NAMALWA (cell line): ENCODE measurements at regions not wholly inside any gene's neighbourhood (a gene's known extent, or its start where the extent isn't known, plus 50 kb on each side); places are given as distances from the start of the nearest gene placed in this dataset.
"Not testable (repeated sequence)": the region's sequence is repeated elsewhere in the genome, so short reads cannot be mapped to it uniquely, and the experiment has no call there.

ENCODE experiments used
- DNase-seq: peaks from one replicate; pipeline ENCODE4 v3.0.0-alpha.2; 2015; ENCODE audit warnings: low spot score

DNA sequence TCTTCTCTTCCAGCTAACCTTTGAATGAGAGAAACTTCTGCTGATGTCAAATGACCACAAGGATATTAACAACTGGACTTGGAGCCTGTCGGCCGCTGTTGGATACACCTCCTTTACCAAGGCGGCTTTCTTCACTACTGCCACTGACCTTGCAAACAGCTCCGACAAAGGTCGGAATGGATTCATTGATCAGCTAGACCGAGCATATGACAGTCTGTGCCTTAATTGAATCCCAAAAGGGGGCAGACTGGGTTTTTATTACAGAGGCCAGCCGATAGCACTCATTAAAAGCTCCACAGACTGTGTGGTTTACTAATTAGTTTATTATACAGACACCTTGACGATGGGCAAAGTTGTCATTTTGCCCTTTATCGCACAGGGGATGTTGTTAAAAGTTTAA is 394.5 kb downstream of the RERGL start:
- DNase-seq = no peak

DNA sequence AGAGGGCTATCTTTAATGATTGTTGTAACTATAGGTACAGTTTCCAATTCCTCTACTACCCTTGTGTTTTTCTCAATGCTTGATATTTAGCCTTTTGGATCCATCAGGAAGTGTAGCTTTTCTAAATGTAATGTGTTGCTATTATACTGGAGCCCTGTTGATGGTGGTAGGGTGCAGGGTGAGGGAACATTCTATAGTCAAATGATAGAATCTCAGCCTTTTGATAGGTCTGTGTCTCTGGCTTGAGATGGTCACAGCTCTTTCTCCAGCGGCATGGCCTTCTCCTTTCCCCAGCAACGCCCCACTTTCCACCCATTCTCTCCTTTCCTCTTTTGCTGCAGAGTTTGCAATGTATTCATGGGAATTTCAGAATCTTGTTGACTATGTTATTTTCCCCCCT is 398.6 kb downstream of the RERGL start:
- no peak for DNase-seq

DNA sequence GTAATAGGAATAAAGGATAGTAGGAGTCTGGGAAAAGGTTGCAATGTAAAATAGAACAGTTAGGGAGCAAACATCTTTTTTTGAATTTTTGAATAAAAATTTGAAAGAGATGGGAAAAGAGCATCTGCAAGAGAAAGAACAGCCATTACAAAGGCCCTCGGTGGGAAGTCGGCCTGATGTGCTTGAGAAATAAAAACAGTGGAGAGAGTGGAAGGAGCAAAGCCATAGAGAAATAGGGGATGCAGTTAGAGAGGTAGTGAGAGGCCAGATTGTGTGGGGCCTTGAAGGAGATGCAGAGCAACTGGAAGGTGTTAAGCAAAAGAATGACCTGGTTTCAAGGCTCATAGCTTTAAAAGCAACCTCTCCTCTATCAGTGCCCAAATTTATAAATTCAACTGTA is 409.8 kb downstream of the RERGL start:
- no peak for DNase-seq

DNA sequence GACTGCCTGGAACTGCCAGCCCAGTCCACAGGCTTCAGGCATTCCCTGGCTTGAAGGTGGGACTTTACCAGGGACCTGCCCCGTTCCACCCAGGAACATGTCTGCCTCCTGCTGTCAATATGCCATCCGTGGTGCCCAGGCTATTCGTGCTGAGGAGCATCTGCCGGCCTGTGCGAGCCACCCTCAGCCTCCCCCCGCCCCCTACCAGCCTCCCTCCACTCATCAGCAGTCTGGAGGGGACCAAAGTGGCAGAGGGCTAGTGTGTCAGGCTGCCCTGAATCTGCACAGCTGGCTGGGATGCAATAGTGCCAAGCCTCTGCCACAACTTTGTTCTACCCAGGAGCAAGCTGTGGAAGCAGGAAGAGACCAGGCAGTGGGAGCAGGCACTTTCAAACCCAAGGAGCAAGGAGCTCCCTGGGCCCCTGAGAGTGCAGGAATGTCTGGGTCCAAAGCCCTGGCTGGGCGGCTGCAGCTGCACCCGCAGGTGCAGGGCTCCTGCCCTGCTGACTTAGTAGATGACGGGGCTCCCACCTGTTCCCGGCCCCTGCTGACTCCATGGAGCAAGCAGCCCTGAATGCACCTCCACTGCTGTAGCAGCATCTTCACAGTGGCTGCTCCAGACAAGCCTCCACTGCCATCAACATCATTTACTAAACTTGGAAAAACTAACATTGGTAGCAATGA is 423.2 kb downstream of the RERGL start:
- no peak for DNase-seq

DNA sequence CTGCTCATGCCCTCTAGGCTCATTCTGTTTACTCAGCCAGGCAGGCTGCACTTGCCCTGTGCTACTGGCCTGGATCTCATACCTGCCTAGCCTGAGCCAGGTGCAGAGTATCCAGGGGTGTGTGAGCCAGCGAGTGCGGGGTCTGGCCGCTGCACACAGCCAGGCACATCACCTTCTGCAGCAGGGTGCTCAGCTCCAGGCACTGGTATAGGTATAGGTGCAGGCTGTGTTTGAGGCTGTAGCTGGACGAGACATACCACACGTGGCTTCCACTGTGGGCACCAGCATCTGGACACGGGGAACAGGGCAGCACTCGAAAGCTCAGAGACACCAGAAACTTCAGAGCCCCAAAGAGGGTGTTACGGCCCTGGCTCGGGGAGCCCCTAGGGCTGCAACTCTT is 424.2 kb downstream of the RERGL start:
- no peak for DNase-seq

DNA sequence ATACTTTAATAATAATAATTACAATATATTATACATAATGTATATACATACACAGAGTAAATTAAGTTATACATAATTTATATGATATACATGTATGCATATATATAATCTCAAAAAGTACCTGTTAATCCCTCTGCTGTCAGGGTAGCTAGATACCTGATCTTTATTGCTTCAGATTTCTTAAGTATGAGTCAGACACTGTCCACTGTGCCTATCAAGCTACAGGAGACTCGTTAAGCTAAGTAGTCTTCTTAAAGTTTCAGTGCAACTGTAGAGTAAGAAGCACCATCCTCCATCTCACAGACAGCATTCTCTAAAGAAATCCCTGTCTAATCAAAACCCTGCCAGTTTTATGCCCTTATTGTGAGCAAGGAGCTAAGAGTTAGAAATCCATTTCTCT is 428.7 kb downstream of the RERGL start:
- DNase-seq = no peak

DNA sequence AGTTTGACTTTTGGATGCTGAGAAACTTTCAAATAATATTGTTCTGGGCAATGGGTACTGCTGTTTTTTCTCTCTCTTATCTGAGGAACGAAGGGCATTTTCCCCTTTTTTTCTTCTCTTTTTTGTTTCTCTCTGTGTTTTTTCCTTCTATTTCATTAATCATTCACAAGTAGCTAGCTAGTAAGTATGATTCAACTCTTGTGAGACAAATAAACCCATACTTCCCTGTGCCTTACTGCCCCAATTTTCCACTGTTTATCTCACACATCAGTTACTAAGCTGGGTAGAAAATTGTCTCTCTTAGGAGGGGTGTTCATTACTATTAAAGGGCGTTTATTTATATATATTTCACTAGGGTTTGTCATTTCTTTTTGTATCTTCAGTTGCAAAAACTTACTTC is 437.6 kb downstream of the RERGL start:
- no peak for DNase-seq

DNA sequence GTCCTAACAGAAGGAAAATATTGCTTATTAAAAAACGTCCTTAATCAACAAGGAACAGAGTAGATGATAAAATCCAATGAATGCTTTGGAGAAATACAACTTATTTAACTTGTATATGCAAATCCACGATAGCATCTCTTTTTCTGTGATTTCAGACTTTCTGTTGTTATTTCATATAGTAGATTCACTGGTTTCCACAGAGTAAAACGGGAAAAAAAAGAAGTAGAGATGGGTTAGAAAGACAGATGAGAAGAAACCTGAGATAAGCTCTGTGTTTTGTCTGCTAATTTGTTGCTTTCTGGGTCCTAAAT is 447.7 kb downstream of the RERGL start:
- DNase-seq = no peak

DNA sequence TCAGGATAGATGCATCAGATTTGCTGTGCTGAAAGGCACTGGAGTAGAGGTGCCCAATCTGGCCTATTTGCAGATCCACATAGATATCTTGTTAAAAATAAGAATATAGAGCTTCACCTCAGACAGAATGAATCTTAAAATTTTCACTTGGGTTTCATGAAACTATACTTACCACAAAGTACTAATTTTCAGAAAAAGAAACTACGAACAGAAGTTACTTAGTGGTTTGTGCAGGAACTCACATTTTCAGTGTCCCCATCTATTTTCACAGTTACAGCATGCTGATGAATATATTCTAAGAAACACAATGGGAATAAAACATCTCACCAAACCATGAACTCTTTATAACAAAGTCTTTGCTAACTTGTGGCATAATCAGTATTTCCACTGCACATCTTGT is 449.4 kb downstream of the RERGL start:
- DNase-seq = no peak

DNA sequence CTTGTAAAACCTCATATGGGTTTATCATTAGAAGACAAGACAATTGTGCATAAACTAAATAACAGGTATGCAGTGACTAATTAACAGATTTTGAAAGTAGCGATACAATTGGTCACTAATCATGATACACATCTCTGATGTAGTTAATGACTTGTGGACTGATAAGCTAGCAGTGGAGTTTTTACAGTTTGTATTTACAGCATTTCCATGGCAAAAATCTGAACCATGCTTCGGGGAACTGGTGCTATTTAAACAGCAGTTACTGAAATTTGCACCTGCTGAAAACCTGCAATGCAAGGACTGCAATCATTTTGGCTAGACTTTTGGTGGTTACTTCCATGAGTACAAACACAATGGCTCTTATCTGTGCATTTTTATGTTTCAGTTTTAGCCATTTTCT is 471.2 kb downstream of the RERGL start:
- DNase-seq = no peak

DNA sequence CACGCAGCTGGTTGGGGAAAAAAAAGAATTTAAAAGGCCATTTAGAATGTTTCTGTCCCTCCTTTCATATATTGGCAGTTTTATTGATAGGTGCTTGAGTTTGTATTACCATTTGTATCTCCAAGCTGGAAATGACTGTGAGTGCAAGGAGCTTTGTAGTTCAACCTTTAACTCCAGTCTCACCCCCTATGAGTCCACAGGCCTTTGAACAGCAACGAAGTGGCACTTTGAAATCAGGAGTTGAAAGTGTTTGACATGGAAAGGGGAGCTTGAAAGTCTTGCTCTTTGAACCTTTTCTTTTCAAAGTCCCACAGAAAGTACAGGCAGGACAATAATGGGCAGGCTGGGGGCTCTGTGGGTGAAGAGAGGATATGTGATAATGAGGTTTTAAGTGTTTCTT is 480.3 kb downstream of the RERGL start:
- DNase-seq = no peak

DNA sequence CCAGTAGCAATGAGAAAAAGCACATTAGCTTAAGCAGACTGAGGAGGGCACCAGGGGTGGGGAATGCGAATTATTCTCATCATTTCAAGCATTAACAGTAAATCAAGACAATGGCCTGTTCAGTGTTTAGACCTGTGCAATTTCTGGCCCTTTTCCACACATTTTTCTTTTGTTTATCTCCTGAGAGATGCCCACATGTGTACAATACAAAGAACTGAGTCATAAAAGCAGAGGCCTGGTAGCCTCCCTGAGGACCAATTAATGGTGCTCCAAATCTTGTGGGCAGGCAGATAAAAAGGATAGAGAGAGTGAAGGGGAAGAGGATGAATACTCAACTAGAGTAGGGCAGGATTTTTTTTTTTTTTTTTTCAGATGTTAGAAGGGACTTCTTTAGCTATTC is 480.8 kb downstream of the RERGL start:
- no peak for DNase-seq

DNA sequence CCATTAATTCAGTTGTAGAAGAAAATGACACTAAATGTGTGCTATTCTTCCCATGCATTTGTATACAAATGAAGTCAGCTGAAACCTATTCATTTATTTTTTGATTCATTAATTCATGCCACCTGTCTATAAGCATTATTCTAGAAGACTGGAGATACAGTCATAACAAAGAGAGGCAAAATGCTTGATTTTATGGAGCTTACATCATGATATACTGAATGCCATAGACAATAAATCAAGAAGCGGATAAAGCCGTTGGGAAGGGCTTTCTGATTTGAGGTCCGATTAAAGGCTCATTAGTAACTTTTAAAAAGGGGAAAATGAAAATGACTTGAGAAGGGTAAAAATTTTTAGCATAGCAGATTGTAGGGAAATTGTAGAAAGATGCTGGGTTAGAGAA is 494.9 kb downstream of the RERGL start:
- no peak for DNase-seq

DNA sequence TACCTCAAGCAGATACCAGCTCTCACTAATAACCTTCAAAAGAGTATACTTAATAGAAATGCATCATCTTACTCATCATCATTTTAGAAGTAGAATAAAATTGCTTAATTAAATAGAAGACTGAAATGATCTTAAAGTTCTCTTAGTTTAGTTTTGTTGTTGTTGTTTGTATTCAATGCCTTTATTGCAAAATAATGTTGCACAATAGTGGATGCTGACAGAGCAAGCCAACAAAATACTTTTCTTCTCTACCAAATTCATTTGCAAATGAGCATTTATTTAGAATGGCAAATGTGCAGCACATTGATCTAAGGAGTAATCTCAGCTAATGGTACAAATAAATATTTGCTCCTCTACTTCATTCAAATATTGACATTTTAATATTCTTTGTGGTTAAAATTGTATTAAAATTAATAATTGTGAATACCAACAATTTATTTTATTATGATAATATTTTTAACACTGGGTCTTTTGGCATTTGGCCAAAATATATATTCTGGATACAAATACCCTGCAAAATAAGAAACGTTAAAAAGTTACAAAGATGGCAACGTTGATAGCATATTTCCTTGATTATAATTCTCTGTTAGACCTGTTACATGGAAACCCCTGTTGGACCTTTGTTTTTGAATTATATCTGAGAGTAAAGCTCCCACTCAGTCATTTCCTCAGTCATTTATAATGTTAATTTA is 496.1 kb downstream of the RERGL start:
- no peak for DNase-seq

DNA sequence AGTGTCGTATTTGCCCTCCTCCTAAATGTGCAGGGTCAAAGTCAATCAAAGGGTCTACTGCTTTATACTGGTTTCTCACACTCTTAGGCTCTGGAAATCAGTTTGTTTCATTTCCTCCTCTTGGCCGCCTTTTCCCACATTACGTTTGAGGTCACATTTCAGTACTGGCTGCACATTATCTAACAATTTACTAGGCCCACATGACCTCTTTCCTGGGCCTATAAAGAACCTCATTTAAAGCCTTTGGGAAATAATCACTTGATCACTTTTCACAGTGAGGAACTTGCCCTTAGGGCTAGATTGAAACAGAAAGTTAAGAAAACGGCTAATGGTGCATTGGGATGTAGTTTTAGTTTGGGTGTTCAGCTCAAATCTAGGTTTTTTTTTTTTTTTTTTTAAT is 497.5 kb downstream of the RERGL start:
- DNase-seq = peak; percentile 45

DNA sequence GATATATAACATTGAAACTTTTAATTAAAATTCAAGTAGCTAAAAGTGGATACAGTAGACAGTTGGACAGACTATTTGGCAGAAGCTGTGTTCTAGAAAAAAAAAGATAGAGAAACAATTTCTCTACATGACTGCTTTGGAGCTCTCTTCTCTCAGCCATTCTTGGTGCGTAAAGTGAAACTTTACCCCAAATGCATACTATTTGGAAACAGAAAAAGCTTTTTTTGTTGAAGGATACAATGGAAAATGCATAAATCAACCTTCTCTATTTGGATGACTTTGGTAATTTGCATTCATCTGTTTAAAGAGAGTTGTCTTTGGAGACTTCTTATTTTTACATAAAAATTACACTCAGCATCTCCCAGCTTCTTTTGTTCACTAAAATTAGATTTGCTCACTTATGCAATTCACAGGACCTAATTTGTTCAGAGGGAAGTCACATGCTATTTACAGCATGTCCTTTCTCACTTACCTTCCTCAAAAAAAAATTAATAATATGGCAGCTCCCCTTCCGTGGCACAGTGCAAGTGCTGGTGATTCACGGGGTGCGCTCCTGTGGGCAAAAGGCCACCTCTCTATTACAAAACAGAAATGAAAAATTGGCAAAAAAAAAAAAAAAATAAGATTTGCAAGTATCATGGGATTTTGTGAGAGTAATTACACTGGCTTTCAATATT is 498.9 kb downstream of the RERGL start:
- DNase-seq = no peak

DNA sequence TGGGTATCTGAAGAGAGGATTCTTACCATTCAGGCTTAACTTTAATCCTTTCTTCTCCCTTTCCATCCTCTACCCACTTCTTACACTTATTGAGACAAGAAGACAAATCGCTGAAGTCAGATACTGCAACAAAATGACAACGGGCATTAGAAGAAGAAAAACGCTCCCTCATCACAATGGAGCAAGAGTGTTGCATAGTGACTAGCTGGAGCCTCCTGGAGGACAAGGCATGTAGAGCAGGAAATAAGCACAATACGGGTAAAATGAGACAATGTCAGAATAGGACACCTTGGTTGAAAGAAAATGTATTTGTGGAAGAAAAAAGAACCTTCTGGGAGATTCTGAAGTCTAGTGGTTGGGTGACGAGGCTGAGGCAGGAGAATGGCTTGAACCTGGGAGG is 501.0 kb downstream of the RERGL start:
- DNase-seq = peak; percentile 87

DNA sequence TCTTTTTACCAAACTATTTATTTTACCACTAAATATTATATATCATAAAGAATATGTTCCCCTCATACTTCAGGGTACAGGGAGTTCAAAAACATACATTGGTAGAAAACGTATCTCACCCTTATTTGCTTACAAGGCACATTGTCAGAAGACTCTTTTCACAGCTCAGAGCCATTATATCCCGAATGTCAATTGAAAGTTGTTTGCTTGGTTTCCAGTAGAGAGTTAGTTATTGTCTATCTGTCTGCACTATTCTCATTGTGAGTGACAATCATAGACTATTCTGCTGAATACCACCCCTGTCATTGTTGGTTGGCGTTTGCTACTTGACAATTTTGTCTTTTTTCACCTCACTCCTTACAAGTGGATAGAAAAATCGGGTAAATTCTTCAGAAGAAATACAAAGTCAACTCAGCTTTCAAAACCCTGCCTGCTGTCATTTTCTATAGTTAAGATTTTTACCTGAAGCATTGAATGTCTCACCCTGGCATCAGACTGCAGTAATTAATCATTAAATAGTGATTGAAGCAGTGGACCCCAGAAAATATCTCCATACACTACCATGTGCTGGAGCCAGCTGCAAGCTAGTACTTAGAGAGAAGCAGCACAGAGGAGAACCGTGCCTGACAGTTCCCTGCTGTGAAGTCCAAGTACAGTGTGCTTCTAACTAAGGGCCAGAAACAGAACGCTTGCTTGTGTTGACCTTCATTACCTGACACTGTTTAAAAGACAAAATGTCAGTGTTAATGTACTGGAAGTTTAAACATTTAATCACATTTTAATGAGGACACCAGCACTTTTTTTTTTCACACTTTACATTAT is 510.6 kb downstream of the RERGL start:
- DNase-seq = peak; percentile 54

DNA sequence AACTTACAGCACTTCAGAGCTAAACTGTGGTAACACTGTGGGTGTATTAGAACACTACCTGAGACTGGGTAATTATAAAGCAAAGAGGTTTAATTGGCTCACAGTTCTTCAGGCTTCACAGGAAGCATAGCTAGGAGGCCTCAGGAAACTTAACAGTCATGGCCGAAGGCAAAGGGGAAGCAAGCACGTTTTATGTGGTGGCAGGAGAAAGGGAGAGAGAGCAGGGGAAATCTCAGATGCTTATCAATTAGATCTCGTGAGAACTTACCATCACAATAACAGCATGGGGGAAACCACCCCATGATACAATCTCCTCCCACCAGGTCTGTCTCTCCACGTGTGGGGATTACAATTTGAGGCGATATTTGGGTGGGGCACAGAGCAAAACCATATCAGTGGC is 512.6 kb downstream of the RERGL start:
- no peak for DNase-seq

DNA sequence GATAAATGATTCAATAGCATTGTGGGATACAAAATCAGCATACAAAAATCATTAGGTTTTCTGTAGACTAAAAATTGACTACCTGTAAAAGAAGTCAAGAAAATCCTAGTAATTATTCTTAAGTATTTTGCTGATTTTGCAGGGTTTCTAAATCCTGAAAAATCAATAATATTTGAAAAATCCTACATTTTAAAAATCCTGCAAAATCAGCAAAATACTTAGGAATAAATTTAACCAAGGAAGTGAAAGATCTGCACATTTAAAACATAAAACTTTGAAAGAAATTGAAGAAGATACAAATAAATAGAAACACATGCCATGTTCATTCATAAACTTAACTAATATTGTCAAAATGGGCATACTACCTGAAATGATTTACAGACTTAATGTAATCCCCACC is 517.7 kb downstream of the RERGL start:
- no peak for DNase-seq

DNA sequence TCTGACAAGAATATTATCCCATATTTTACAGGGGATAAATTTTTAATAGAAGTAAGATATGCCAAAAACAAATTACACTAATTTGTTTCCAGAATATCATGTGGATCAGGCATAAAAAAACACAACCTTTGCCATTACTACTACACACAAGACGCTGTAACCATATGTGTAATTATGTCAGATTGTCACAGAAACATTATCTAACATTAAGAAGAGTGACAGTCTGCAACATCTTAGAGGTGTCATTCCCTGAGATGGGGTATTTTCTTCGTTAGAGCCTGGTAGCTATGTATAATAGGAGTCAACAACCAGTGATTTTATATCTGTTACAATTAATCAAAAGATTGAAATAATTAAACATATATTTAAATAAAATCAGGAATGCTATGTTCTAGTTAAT is 518.9 kb downstream of the RERGL start:
- DNase-seq = no peak

DNA sequence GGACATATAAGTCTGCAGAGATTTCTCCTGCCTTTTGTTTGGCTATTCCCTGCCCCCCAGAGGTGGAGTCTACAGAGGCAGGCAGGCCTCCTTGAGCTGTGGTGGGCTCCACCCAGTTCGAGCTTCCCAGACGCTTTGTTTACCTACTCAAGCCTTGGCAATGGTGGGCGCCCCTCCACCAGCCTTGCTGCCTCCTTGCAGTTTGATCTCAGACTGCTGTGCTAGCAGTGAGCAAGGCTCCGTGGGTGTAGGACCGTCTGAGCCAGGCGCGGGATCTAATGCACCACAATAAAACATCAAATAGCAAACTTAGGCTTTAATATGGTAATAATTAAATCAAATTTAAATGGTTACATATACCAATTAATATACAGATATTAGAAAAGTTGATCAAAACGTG is 525.4 kb downstream of the RERGL start:
- DNase-seq = not testable (repeated sequence)

DNA sequence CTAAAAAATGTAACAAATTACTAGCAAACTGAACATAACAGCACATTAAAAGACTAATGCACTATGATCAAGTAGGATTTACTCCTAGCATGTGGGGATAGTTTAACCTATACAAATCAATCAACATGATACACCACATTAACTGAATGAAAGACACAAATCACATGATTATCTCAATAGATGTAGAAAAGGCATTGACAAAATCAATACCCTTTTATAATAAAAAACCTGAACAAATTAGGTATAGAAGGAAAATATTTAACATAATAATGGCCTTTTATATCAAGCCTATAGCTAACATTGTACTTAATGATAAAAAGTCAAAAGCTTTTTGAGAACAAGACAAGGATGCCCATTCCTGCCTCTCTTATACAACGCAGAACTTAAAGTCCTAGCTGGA is 540.0 kb downstream of the RERGL start:
- DNase-seq = no peak
